OCI-LY1 (cell line): ENCODE measurements at regions not wholly inside any gene's neighbourhood (a gene's known extent, or its start where the extent isn't known, plus 50 kb on each side); places are given as distances from the start of the nearest gene placed in this dataset.

Experiments used
- H2AFZ ChIP-seq: fragments of 200-600 bp; sonication (generic), shearing (Covaris generic); 2 replicates; pipeline ENCODE4 v1.6.0; 2014; ENCODE audit warnings: antibody characterized with exemption, mild to moderate bottlenecking, low read length
- H3F3A ChIP-seq: fragments of 200-600 bp; sonication (generic), shearing (Covaris generic); 2 replicates; pipeline ENCODE4 v1.6.0; 2014; ENCODE audit warnings: mild to moderate bottlenecking, antibody characterized with exemption, low read length, moderate library complexity; ENCODE audit not compliant: insufficient read depth
- H3K27ac ChIP-seq: fragments of 200-600 bp; sonication (generic); 2 replicates; pipeline ENCODE4 v1.5.1; 2014; ENCODE audit warnings: low read length, mixed run types, mild to moderate bottlenecking, low read depth; ENCODE audit not compliant: poor library complexity, severe bottlenecking
- H3K27me3 ChIP-seq: fragments of 200-600 bp; sonication (generic); 2 replicates; pipeline ENCODE4 v1.6.0; 2014; ENCODE audit warnings: antibody characterized with exemption, mild to moderate bottlenecking, low read length, moderate library complexity; ENCODE audit not compliant: insufficient read depth
- H3K36me3 ChIP-seq: fragments of 200-600 bp; sonication (generic); 2 replicates; pipeline ENCODE4 v1.6.1; 2014; ENCODE audit warnings: mild to moderate bottlenecking, antibody characterized with exemption, low read length, moderate library complexity, mixed read lengths; ENCODE audit not compliant: insufficient read depth
- H3K4me1 ChIP-seq: fragments of 200-600 bp; sonication (generic); 2 replicates; pipeline ENCODE4 v1.5.1; 2014; ENCODE audit warnings: mild to moderate bottlenecking, low read length, moderate library complexity; ENCODE audit not compliant: insufficient read depth, severe bottlenecking
- H3K4me2 ChIP-seq: fragments of 200-600 bp; sonication (generic), shearing (Covaris generic); 2 replicates; pipeline ENCODE4 v1.6.1; 2014; ENCODE audit warnings: low read length
- H3K4me3 ChIP-seq: fragments of 200-600 bp; sonication (generic); 2 replicates; pipeline ENCODE4 v1.5.1; 2014; ENCODE audit warnings: low read length, low read depth, mild to moderate bottlenecking, mixed read lengths; ENCODE audit not compliant: poor library complexity, severe bottlenecking
- H3K79me2 ChIP-seq: fragments of 200-600 bp; shearing (Covaris generic); 2 replicates; pipeline ENCODE4 v1.6.1; 2016; ENCODE audit warnings: mixed run types, low read length, mixed read lengths; ENCODE audit not compliant: insufficient read depth
- H3K9ac ChIP-seq: fragments of 200-600 bp; sonication (generic), shearing (Covaris generic); 2 replicates; pipeline ENCODE4 v1.6.1; 2014; ENCODE audit warnings: mild to moderate bottlenecking, low read length, mixed read lengths
- H3K9me2 ChIP-seq: fragments of 200-600 bp; sonication (generic), shearing (Covaris generic); 2 replicates; pipeline ENCODE4 v1.6.1; 2014; ENCODE audit warnings: low read depth, mild to moderate bottlenecking, low read length, mixed read lengths
- H3K9me3 ChIP-seq: fragments of 200-600 bp; shearing (Covaris generic); 2 replicates; pipeline ENCODE4 v1.6.1; 2014; ENCODE audit warnings: low read length, mixed read lengths
- H4K20me1 ChIP-seq: fragments of 200-600 bp; sonication (generic), shearing (Covaris generic); 2 replicates; pipeline ENCODE4 v1.6.0; 2016; ENCODE audit warnings: mild to moderate bottlenecking, low read length; ENCODE audit not compliant: insufficient read depth
- CTCF ChIP-seq: fragments of 200-600 bp; sonication (generic), shearing (Covaris generic); IDR thresholded peaks from 2 replicates; pipeline ENCODE4 v1.5.1; 2017; ENCODE audit warnings: mild to moderate bottlenecking, antibody characterized with exemption, low read length, moderate library complexity, mixed read lengths
- EZH2 ChIP-seq: fragments of 200-600 bp; sonication (generic), shearing (Covaris generic); IDR thresholded peaks from 2 replicates; pipeline ENCODE4 v1.8.0; 2017; ENCODE audit warnings: borderline replicate concordance, mixed run types, mild to moderate bottlenecking, antibody characterized with exemption, low read length, moderate library complexity, mixed read lengths

- Histone ChIP-seq H3K9me3 (no peaks in the 10 kb centered on the region), H3K36me3 (no peaks in the 10 kb centered on the region), H3K27ac (no peak overlapping the region), H3K79me2 (no peaks in the 10 kb centered on the region), H3K4me3 (no peak overlapping the region), H4K20me1 (no peaks in the 10 kb centered on the region), H2AFZ (no peak overlapping the region), H3K27me3 (no peaks in the 10 kb centered on the region), H3K9ac (no peak overlapping the region), H3K9me2 (no peaks in the 10 kb centered on the region), H3K4me1 (no peaks in the 10 kb centered on the region), H3F3A (no peaks in the 10 kb centered on the region), H3K4me2 (no peak overlapping the region)
- TF ChIP-seq EZH2 (no peak), CTCF (no peak)
Measured at GRCh38 chr18:78292618-78293380, 686.8 kb upstream of the SALL3 start.

- Histone ChIP-seq H4K20me1 (no peaks in the 10 kb centered on the region), H3K36me3 (no peaks in the 10 kb centered on the region), H3K9me3 (no peaks in the 10 kb centered on the region), H3F3A (no peaks in the 10 kb centered on the region), H3K27ac (no peak overlapping the region), H3K4me3 (no peak overlapping the region), H2AFZ (no peak overlapping the region), H3K9ac (no peak overlapping the region), H3K9me2 (no peaks in the 10 kb centered on the region), H3K4me2 (no peak overlapping the region), H3K79me2 (no peaks in the 10 kb centered on the region), H3K4me1 (no peaks in the 10 kb centered on the region), H3K27me3 (no peaks in the 10 kb centered on the region)
- TF ChIP-seq EZH2 = no peak
- TF ChIP-seq CTCF = no peak
Measured at GRCh38 chr18:78293540-78293939, 686.1 kb upstream of the SALL3 start.

GRCh38 chr18:78293940-78294541, 685.6 kb upstream of the SALL3 start:
- Histone ChIP-seq H3K9me3 (no peaks in the 10 kb centered on the region), H3K79me2 (no peaks in the 10 kb centered on the region), H3K9ac (no peak overlapping the region), H3K27me3 (no peaks in the 10 kb centered on the region), H3K27ac (no peak overlapping the region), H3K4me3 (no peak overlapping the region), H2AFZ (no peak overlapping the region), H3K4me2 (no peak overlapping the region), H3K36me3 (no peaks in the 10 kb centered on the region), H3K9me2 (no peaks in the 10 kb centered on the region), H3K4me1 (no peaks in the 10 kb centered on the region), H4K20me1 (no peaks in the 10 kb centered on the region), H3F3A (no peaks in the 10 kb centered on the region)
- no peak for TF ChIP-seq CTCF
- no peak for TF ChIP-seq EZH2
